H9 (cell line): ENCODE measurements at regions not wholly inside any gene's neighbourhood (a gene's known extent, or its start where the extent isn't known, plus 50 kb on each side); places are given as distances from the start of the nearest gene placed in this dataset.

Experiments used
- DNase-seq: peaks from one replicate; pipeline ENCODE4 v3.0.0-alpha.2; 2017
- H2AFZ ChIP-seq: one replicate; pipeline ENCODE4 v1.6.1; 2013; ENCODE audit warnings: mild to moderate bottlenecking, low read length, control low read depth, moderate library complexity
- H2AK5ac ChIP-seq: 2 replicates; pipeline ENCODE4 v1.6.1; 2013; ENCODE audit warnings: low read length, control low read depth, mixed read lengths; ENCODE audit not compliant: insufficient read length
- H2BK120ac ChIP-seq: one replicate; pipeline ENCODE4 v1.6.1; 2013; ENCODE audit warnings: low read depth, mild to moderate bottlenecking, low read length, control low read depth, inconsistent platforms; ENCODE audit not compliant: poor library complexity, severe bottlenecking
- H2BK12ac ChIP-seq: 2 replicates; pipeline ENCODE4 v1.6.1; 2013; ENCODE audit warnings: low read length, control low read depth, mixed read lengths, low read depth; ENCODE audit not compliant: insufficient read length
- H2BK15ac ChIP-seq: 2 replicates; pipeline ENCODE4 v1.6.1; 2013; ENCODE audit warnings: low read depth, low read length, control low read depth
- H2BK20ac ChIP-seq: one replicate; pipeline ENCODE4 v1.6.1; 2013; ENCODE audit warnings: low read depth, mild to moderate bottlenecking, low read length, control low read depth, inconsistent platforms; ENCODE audit not compliant: poor library complexity, severe bottlenecking
- H2BK5ac ChIP-seq: 2 replicates; pipeline ENCODE4 v1.6.1; 2013; ENCODE audit warnings: low read length, control low read depth, mixed read lengths; ENCODE audit not compliant: insufficient read length
- H3K14ac ChIP-seq: 2 replicates; pipeline ENCODE4 v1.6.1; 2013; ENCODE audit warnings: low read length, control low read depth; ENCODE audit not compliant: insufficient read depth
- H3K18ac ChIP-seq: 2 replicates; pipeline ENCODE4 v1.6.1; 2013; ENCODE audit warnings: low read depth, mild to moderate bottlenecking, mixed read lengths, low read length, control low read depth; ENCODE audit not compliant: insufficient read length
- H3K23ac ChIP-seq: 2 replicates; pipeline ENCODE4 v1.6.1; 2013; ENCODE audit warnings: low read length, control low read depth, mixed read lengths, low read depth; ENCODE audit not compliant: insufficient read length
- H3K23me2 ChIP-seq: 2 replicates; pipeline ENCODE4 v1.6.1; 2013; ENCODE audit warnings: low read depth, mild to moderate bottlenecking, mixed read lengths, low read length, control low read depth; ENCODE audit not compliant: insufficient read length, poor library complexity, severe bottlenecking
- H3K27ac ChIP-seq: 2 replicates; pipeline ENCODE4 v1.5.1; 2013; ENCODE audit warnings: low read length, control low read depth, mixed read lengths, low read depth; ENCODE audit not compliant: insufficient read length
- H3K27me3 ChIP-seq: 2 replicates; pipeline ENCODE4 v1.6.1; 2013; ENCODE audit warnings: low read length, control low read depth, inconsistent platforms; ENCODE audit not compliant: insufficient read depth
- H3K4ac ChIP-seq: 2 replicates; pipeline ENCODE4 v1.6.1; 2013; ENCODE audit warnings: low read depth, mild to moderate bottlenecking, control low read depth, inconsistent platforms, low read length, moderate library complexity
- H3K4me1 ChIP-seq: 2 replicates; pipeline ENCODE4 v1.6.1; 2013; ENCODE audit warnings: low read length, control low read depth, inconsistent platforms; ENCODE audit not compliant: insufficient read depth
- H3K4me2 ChIP-seq: 2 replicates; pipeline ENCODE4 v1.6.1; 2013; ENCODE audit warnings: low read length, control low read depth, mixed read lengths; ENCODE audit not compliant: insufficient read length, insufficient read depth
- H3K56ac ChIP-seq: 2 replicates; pipeline ENCODE4 v1.6.1; 2013; ENCODE audit warnings: low read depth, mild to moderate bottlenecking, mixed read lengths, low read length, control low read depth; ENCODE audit not compliant: insufficient read length
- H3K79me1 ChIP-seq: 2 replicates; pipeline ENCODE4 v1.6.1; 2013; ENCODE audit warnings: low read depth, mild to moderate bottlenecking, moderate library complexity, low read length, control low read depth, inconsistent platforms; ENCODE audit not compliant: insufficient read depth, poor library complexity, severe bottlenecking
- H3K79me2 ChIP-seq: 2 replicates; pipeline ENCODE4 v1.6.1; 2013; ENCODE audit warnings: low read length, control low read depth, inconsistent platforms; ENCODE audit not compliant: insufficient read depth
- H3K9ac ChIP-seq: 2 replicates; pipeline ENCODE4 v1.6.1; 2013; ENCODE audit warnings: low read length, control low read depth, mixed read lengths; ENCODE audit not compliant: insufficient read length; ENCODE audit errors: extremely low read depth
- H3K9me3 ChIP-seq: one replicate; pipeline ENCODE4 v1.6.1; 2013; ENCODE audit warnings: low read depth, low read length, inconsistent platforms; ENCODE audit not compliant: control insufficient read depth
- H3T11ph ChIP-seq: one replicate; pipeline ENCODE4 v1.6.1; 2013; ENCODE audit warnings: mild to moderate bottlenecking, low read length, control low read depth, inconsistent platforms
- H4K20me1 ChIP-seq: one replicate; pipeline ENCODE4 v1.6.1; 2013; ENCODE audit not compliant: control insufficient read depth, insufficient read length, insufficient read depth
- H4K5ac ChIP-seq: 2 replicates; pipeline ENCODE4 v1.6.1; 2013; ENCODE audit warnings: low read depth, mild to moderate bottlenecking, mixed read lengths, low read length, control low read depth; ENCODE audit not compliant: insufficient read length
- H4K8ac ChIP-seq: replicated peaks from 2 replicates; pipeline ENCODE4 v1.6.1; 2013; ENCODE audit warnings: low read length, control low read depth, mixed read lengths, low read depth; ENCODE audit not compliant: insufficient read length
- H4K91ac ChIP-seq: 2 replicates; pipeline ENCODE4 v1.6.1; 2013; ENCODE audit warnings: low read depth, mild to moderate bottlenecking, moderate library complexity, mixed read lengths, low read length, control low read depth; ENCODE audit not compliant: insufficient read length
- H3K27ac Mint-ChIP-seq, 3 experiments: 2 replicates in 2 of 3; 3 replicates in 1 of 3; pipeline ENCODE4 v1.8.0; 2020 to 2021; ENCODE audit warnings: mixed read lengths in 3 of 3, mild to moderate bottlenecking in 1 of 3, moderate library complexity in 1 of 3
- H3K27me3 Mint-ChIP-seq: 2 replicates; pipeline ENCODE4 v1.8.0; 2021; ENCODE audit warnings: low read depth, mild to moderate bottlenecking, moderate library complexity, mixed read lengths
- H3K36me3 Mint-ChIP-seq, 3 experiments: 2 replicates in 2 of 3; 3 replicates in 1 of 3; pipeline ENCODE4 v1.8.0; 2020 to 2021; ENCODE audit warnings: low read depth in 3 of 3, mixed read lengths in 3 of 3; ENCODE audit not compliant: insufficient read depth in 1 of 3
- H3K4me1 Mint-ChIP-seq, 2 experiments: 2 replicates each; pipeline ENCODE4 v1.8.0; 2020; ENCODE audit warnings: mixed read lengths in 2 of 2
- H3K4me3 Mint-ChIP-seq, 2 experiments: 2 replicates in 1 of 2; 3 replicates in 1 of 2; pipeline ENCODE4 v1.8.0; 2020 to 2021; ENCODE audit warnings: mild to moderate bottlenecking in 2 of 2, mixed read lengths in 2 of 2, moderate library complexity in 1 of 2
- H3K9me3 Mint-ChIP-seq, 2 experiments: 2 replicates in 1 of 2; 3 replicates in 1 of 2; pipeline ENCODE4 v1.8.0; 2020; ENCODE audit warnings: mild to moderate bottlenecking in 2 of 2, mixed read lengths in 2 of 2, moderate library complexity in 1 of 2
- WGBS: extraction: QIAGEN DNeasy Blood & Tissue Kit; methylation state at CpG from one replicate; pipeline ENCODE4 v1.1.7; 2013; ENCODE audit warnings: missing lambda C conversion rate, low lambda C conversion rate, mixed read lengths; ENCODE audit not compliant: insufficient read length; ENCODE audit errors: extremely low coverage; 5-methylcytosine and 5-hydroxymethylcytosine counted together
- TF ChIP-seq, protein P1 (sequence below): fragments of 200-600 bp; sonication (generic); conservative IDR thresholded peaks from 3 replicates; pipeline ENCODE4 v1.8.0; 2021; ENCODE audit warnings: antibody characterized with exemption, mild to moderate bottlenecking

- no peak overlapping the region for H3K27ac ChIP-seq
- no peak overlapping the region for H2AFZ ChIP-seq
- H3K36me3 Mint-ChIP-seq, result no peaks in the 10 kb centered on the region
- no peak overlapping the region for H3K23ac ChIP-seq
- H3K27me3 Mint-ChIP-seq, result no peaks in the 10 kb centered on the region; the same call in 1 of the 2 replicates
- H2AK5ac ChIP-seq, result no peak overlapping the region
- H3K4ac ChIP-seq, result no peak overlapping the region
- no peaks in the 10 kb centered on the region for H3K23me2 ChIP-seq
- H3K18ac ChIP-seq, result no peak overlapping the region
- no peak overlapping the region for H2BK120ac ChIP-seq
- H3K9me3 ChIP-seq, result no peaks in the 10 kb centered on the region
- H4K20me1 ChIP-seq, result no peaks in the 10 kb centered on the region
- no peak overlapping the region for H2BK20ac ChIP-seq
- no peak overlapping the region for H3T11ph ChIP-seq
- no peak overlapping the region for H4K8ac ChIP-seq
- H4K5ac ChIP-seq, result no peak overlapping the region
- H3K4me2 ChIP-seq, result no peak overlapping the region
- H2BK15ac ChIP-seq, result no peak overlapping the region
- no peak overlapping the region for H3K56ac ChIP-seq
- no peak overlapping the region for H3K9ac ChIP-seq
- H3K79me2 ChIP-seq, result no peaks in the 10 kb centered on the region
- DNase-seq, result no peak
- no peaks in the 10 kb centered on the region for H3K4me1 Mint-ChIP-seq
- no peak overlapping the region for H3K4me3 Mint-ChIP-seq
- H3K9me3 Mint-ChIP-seq, result no peaks in the 10 kb centered on the region
- no CpG with 5 or more reads among the region's 3 CpGs for WGBS
- H3K27ac Mint-ChIP-seq, result no peak overlapping the region
- no peaks in the 10 kb centered on the region for H3K79me1 ChIP-seq
- H2BK12ac ChIP-seq, result no peak overlapping the region
- H3K4me1 ChIP-seq, result no peaks in the 10 kb centered on the region
- no peak overlapping the region for H3K14ac ChIP-seq
- H3K27me3 ChIP-seq, result no peaks in the 10 kb centered on the region
- H2BK5ac ChIP-seq, result no peak overlapping the region
- H4K91ac ChIP-seq, result no peak overlapping the region
- TF ChIP-seq, protein P1, sequence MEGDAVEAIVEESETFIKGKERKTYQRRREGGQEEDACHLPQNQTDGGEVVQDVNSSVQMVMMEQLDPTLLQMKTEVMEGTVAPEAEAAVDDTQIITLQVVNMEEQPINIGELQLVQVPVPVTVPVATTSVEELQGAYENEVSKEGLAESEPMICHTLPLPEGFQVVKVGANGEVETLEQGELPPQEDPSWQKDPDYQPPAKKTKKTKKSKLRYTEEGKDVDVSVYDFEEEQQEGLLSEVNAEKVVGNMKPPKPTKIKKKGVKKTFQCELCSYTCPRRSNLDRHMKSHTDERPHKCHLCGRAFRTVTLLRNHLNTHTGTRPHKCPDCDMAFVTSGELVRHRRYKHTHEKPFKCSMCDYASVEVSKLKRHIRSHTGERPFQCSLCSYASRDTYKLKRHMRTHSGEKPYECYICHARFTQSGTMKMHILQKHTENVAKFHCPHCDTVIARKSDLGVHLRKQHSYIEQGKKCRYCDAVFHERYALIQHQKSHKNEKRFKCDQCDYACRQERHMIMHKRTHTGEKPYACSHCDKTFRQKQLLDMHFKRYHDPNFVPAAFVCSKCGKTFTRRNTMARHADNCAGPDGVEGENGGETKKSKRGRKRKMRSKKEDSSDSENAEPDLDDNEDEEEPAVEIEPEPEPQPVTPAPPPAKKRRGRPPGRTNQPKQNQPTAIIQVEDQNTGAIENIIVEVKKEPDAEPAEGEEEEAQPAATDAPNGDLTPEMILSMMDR, result no peak
These were observed 169.3 kb downstream of the CHIC2 start for GRCh38 chr4:53895137-53895536.
